ENCODE measurements at regions not wholly inside any gene's neighbourhood (a gene's known extent, or its start where the extent isn't known, plus 50 kb on each side); places are given as distances from the start of the nearest gene placed in this dataset.

DNA sequence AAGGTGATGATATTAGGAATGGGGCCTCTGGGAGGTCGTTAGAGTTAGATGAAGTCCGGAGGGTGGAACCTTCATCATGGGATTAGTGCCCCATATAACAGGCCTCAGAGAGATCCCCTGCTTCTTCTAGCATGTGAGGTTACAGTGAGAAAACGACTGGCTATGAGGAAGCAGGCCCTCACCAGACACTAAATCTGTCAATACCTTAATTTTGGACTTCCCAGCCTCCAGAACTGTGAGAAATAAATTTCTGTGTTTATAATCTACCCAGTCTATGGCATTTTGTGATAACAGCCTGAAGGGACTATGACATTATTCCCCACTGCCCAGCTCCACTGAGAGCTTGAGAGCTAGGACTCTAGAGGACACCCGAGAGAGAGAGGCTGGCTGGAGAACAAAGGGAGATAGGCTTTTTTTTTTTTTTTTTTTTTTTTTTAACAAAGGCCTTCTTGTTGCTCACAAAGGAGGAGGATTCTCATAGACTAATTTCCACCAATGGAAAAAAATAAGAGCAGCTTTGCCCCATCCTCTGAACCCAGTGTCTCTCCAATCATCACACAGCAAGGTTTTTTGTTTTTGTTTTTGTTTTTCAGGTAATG is 87.8 kb upstream of the EEA1 start:
- no peaks in the 10 kb centered on the region for H3K27me3 ChIP-seq (ENCODE audit: low read depth)
- no peaks in the 10 kb centered on the region for H3K36me3 ChIP-seq
- no peak overlapping the region for H3K27ac ChIP-seq (replicated peaks)
- TF ChIP-seq, protein P1, sequence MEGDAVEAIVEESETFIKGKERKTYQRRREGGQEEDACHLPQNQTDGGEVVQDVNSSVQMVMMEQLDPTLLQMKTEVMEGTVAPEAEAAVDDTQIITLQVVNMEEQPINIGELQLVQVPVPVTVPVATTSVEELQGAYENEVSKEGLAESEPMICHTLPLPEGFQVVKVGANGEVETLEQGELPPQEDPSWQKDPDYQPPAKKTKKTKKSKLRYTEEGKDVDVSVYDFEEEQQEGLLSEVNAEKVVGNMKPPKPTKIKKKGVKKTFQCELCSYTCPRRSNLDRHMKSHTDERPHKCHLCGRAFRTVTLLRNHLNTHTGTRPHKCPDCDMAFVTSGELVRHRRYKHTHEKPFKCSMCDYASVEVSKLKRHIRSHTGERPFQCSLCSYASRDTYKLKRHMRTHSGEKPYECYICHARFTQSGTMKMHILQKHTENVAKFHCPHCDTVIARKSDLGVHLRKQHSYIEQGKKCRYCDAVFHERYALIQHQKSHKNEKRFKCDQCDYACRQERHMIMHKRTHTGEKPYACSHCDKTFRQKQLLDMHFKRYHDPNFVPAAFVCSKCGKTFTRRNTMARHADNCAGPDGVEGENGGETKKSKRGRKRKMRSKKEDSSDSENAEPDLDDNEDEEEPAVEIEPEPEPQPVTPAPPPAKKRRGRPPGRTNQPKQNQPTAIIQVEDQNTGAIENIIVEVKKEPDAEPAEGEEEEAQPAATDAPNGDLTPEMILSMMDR (IDR thresholded peaks at IDR 0.05; ENCODE audit: borderline replicate concordance), result no peak
- DNase-seq, result no peak
- H3K4me3 ChIP-seq, result no peak overlapping the region
- no peaks in the 10 kb centered on the region for H3K9me3 ChIP-seq (replicated peaks)
- H3K4me1 ChIP-seq, result peaks cover 6% of the 10 kb centered on the region
- intact Hi-C loops (cut with micrococcal nuclease), result no loop called here

DNA sequence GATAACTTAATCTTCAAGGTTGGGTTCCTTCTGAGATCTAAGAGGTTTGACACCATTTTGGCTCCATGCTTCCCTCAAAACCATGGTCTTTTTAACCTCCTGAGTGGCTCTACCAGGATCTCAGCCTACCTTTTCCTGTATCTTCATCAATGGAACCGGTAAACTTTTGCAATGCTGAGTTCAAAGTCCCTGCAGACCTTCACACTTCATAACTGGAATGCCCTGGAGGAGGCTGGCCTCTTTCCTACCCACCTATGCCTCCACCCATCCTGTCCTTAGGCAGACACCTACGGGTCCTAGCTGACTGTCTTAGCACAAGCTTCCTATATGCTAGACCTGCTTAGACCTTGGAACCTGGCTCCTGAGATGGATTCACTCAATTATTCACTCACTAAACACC is 89.5 kb upstream of the EEA1 start:
- Histone ChIP-seq H3K4me1 (peaks cover 17% of the 10 kb centered on the region), H3K27me3 (ENCODE audit: low read depth) (no peaks in the 10 kb centered on the region), H3K9me3 (replicated peaks) (no peaks in the 10 kb centered on the region), H3K4me3 (no peak overlapping the region), H3K27ac (replicated peaks) (no peak overlapping the region), H3K36me3 (no peaks in the 10 kb centered on the region)
- intact Hi-C loops (cut with micrococcal nuclease), result no loop called here
- TF ChIP-seq, protein P1 (IDR thresholded peaks at IDR 0.05; ENCODE audit: borderline replicate concordance), result no peak
- DNase-seq, result no peak

DNA sequence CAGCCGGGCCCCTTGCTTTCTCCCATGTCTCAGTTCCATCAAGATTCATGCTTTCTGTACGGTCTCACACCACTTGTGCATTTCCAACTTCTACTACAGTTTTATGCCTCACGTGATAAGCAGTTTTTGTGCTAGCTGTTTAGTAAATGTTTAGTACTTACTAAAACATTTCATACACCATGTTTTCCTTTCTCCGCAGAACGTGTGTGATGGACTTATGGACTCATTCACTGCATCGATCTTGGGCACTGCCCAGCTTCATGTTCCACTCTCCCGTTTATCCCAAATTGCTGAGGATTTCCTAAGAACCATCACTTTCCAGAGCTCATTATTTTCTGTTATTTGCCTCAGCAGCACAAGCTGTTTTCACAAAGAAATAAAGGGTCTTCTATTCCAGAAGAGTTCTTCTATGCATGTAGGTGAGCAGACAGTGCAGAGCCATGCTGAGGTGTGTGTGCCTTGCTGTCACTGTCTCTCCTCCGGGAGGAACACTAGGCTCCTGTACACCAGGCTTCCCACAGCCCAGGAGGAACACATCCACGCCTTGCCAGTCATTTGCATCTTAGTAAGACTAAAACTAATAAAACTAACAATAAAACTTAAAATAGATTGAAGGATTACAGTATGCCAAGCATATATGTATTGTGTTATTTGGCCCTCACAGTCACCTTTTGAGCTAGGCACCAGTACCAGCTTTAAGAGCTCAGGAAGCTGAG is 90.3 kb upstream of the EEA1 start:
- Histone ChIP-seq H3K36me3 (no peaks in the 10 kb centered on the region), H3K4me1 (peaks cover 17% of the 10 kb centered on the region), H3K9me3 (replicated peaks) (no peaks in the 10 kb centered on the region), H3K27me3 (ENCODE audit: low read depth) (no peaks in the 10 kb centered on the region), H3K27ac (replicated peaks) (no peak overlapping the region), H3K4me3 (no peak overlapping the region)
- intact Hi-C loops (cut with micrococcal nuclease), result no loop called here
- no peak for DNase-seq
- TF ChIP-seq, protein P1 (IDR thresholded peaks at IDR 0.05; ENCODE audit: borderline replicate concordance), result no peak

DNA sequence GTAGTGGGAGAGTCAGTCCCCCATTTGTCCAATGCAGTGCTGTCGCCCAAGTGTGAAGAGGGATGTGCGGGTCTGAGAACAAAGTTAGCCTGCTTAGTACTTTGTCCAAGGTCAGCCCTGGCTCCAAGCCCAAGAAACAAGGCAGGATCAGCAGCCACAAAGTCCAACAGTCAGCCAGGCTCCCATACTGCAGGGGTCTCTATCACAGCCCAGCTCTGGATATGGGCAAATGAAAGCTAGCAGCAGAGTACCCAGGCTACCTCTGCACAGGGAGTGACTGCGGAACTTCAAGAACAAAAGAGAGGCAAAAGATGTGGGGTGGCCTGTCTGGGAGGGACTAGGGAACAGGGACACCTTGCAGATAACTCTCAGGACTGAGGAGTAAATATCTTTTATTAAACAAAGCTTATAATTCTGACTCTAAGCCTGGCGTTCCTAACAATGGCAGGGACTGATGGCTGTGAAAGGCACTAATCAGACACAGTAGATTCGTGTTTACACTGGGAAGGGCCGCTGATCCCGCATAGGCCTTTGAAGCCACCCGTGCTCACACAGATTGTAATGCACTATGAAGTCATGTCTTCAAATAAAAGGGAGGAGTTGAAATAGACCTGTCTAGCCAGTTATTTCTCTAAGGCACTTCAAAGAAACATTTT is 91.0 kb upstream of the EEA1 start:
- Histone ChIP-seq H3K27ac (replicated peaks) (no peak overlapping the region), H3K4me1 (peaks cover 19% of the 10 kb centered on the region), H3K27me3 (ENCODE audit: low read depth) (no peaks in the 10 kb centered on the region), H3K36me3 (no peaks in the 10 kb centered on the region), H3K9me3 (replicated peaks) (no peaks in the 10 kb centered on the region), H3K4me3 (no peak overlapping the region)
- TF ChIP-seq, protein P1 (IDR thresholded peaks at IDR 0.05; ENCODE audit: borderline replicate concordance), result no peak
- DNase-seq, result no peak
- intact Hi-C loops (cut with micrococcal nuclease), result loop anchor here (10.0 kb wide), 1 partner anchor 155 kb away; no protein-coding TSS in a partner anchor

DNA sequence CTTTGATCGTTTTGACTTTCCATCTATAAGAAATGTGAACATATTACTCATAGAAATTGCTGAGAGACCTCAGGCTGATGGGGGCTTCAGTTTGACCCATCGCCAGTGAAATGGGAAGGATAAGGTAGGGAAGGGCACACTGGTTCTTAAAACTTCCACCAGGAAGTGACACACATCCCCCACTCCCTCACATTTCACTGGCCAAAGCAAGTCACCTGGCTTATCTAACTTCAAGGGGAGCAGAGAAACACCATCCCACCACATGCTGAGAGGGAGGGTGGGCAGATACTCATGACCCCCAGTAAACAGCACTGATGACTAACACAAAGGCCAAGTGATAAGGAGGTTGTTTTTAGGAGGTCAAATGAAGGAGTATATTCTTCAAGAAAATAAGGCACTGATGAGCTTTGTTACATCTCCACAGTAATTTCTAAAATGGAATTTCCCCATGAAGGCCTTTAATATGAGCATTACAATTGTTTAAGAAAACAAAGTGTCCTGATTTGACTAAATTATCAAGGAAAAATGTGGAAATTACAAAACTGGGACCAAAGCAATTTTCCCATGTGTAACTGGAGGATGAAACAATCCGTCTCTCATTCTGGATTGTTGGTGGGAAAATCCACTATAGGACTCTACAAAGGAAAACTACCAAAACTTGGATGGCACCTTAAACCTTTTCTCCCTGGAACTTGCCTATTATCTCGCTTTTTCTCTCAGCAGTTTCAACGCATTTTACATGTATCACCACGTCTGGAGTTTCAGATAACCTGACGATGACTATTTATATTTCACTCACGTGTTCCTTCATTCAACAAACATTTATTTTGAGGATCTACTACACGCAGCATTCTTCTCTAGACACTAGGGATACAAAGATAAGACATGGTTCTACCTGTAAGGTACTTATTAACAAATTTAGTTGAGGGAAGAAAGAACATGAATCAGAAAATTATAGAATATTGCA is 91.8 kb upstream of the EEA1 start:
- Histone ChIP-seq H3K27me3 (ENCODE audit: low read depth) (no peaks in the 10 kb centered on the region), H3K4me3 (no peak overlapping the region), H3K4me1 (peaks cover 26% of the 10 kb centered on the region), H3K36me3 (no peaks in the 10 kb centered on the region), H3K9me3 (replicated peaks) (no peaks in the 10 kb centered on the region), H3K27ac (replicated peaks) (no peak overlapping the region)
- TF ChIP-seq, protein P1 (IDR thresholded peaks at IDR 0.05; ENCODE audit: borderline replicate concordance), result no peak
- no peak for DNase-seq
- intact Hi-C loops (cut with micrococcal nuclease), result loop anchor here (10.0 kb wide), 1 partner anchor 154 kb away; no protein-coding TSS in a partner anchor
